OCI-LY7 (cell line): ENCODE measurements at regions not wholly inside any gene's neighbourhood (a gene's known extent, or its start where the extent isn't known, plus 50 kb on each side); places are given as distances from the start of the nearest gene placed in this dataset.

Experiments
- CTCF ChIP-seq: fragments of 200-600 bp; sonication (generic); conservative IDR thresholded peaks from 2 replicates; pipeline ENCODE4 v1.5.1; 2014; ENCODE audit warnings: mild to moderate bottlenecking, antibody characterized with exemption, low read length, moderate library complexity, mixed read lengths
- EZH2phosphoT487 ChIP-seq: fragments of 200-600 bp; sonication (generic); IDR thresholded peaks from 2 replicates; pipeline ENCODE4 v1.6.1; 2018; ENCODE audit warnings: low read depth, borderline replicate concordance, mild to moderate bottlenecking, mixed run types, antibody characterized with exemption, low read length, moderate library complexity, mixed read lengths

- no peak for TF ChIP-seq CTCF
- TF ChIP-seq EZH2phosphoT487, result no peak
Observed at GRCh38 chr15:56806148-56806536, 72.8 kb upstream of the ZNF280D start.
